Type B pancreatic cell (in vitro differentiated cells): ENCODE measurements at regions not wholly inside any gene's neighbourhood (a gene's known extent, or its start where the extent isn't known, plus 50 kb on each side); places are given as distances from the start of the nearest gene placed in this dataset.

ENCODE experiments used
- DNase-seq: peaks from one replicate; pipeline ENCODE4 v3.0.0; 2021; ENCODE audit warnings: mixed read lengths; ENCODE audit not compliant: unreplicated experiment; ENCODE audit errors: extremely low spot score
- H3K27ac Mint-ChIP-seq: 2 replicates; pipeline ENCODE4 v1.8.0; 2021; ENCODE audit warnings: mild to moderate bottlenecking, mixed read lengths
- H3K27me3 Mint-ChIP-seq: 2 replicates; pipeline ENCODE4 v1.8.0; 2021; ENCODE audit warnings: mixed read lengths
- H3K36me3 Mint-ChIP-seq: 2 replicates; pipeline ENCODE4 v1.8.0; 2021; ENCODE audit warnings: mixed read lengths
- H3K4me1 Mint-ChIP-seq: one replicate; pipeline ENCODE4 v1.8.0; 2021; ENCODE audit warnings: mixed read lengths; ENCODE audit not compliant: unreplicated experiment
- H3K4me3 Mint-ChIP-seq: 2 replicates; pipeline ENCODE4 v1.8.0; 2021; ENCODE audit warnings: mild to moderate bottlenecking, mixed read lengths
- H3K9me3 Mint-ChIP-seq: 2 replicates; pipeline ENCODE4 v1.8.0; 2021; ENCODE audit warnings: mixed read lengths
- TF ChIP-seq, protein P1 (sequence below): fragments of 200-600 bp; sonication (generic); conservative IDR thresholded peaks from 2 replicates; pipeline ENCODE4 v1.5.0; 2021; ENCODE audit warnings: antibody characterized with exemption, mild to moderate bottlenecking

DNA sequence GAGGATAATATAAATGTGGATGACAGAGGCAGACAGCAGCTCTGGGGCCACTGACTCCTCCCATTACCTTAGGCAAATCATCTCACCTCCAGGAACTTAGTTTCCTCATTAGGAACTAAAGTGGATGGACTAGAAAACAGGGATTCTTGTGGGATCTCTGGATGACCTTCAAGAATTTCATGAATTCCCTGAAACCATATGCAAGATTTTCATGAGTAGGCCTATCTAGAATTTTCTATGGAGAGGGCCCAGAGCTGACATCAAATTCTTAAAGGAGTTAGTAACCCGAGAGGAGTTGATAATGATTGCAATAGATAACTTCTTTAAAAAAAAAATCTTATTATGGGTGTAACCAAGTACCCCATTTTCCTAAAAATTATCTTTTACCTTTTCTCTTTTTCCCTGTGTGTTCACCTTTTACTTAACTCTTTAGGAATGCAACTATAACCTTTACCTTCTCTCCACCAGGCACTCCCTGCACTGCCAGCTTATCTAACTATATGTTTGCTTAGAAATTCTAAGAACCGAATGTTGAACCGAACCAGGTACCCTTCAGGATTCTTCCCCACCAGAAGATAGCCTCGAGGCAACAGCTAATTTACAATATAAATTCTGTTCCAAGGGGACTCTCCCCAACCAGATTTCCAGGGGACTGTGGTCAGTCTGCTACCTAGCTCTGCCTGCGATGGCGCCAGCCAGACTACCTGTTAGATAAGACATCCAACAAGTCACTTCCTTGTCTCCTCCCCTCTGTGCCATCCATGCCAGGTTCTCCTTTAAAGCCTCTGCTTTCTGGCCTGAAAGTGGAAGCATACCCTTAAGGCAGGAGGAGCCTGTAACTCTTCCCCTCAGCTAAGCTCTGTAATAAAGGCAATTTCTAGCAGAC, 86.0 kb downstream of the GCNT4 start:
- no peak for DNase-seq
- TF ChIP-seq, protein P1, sequence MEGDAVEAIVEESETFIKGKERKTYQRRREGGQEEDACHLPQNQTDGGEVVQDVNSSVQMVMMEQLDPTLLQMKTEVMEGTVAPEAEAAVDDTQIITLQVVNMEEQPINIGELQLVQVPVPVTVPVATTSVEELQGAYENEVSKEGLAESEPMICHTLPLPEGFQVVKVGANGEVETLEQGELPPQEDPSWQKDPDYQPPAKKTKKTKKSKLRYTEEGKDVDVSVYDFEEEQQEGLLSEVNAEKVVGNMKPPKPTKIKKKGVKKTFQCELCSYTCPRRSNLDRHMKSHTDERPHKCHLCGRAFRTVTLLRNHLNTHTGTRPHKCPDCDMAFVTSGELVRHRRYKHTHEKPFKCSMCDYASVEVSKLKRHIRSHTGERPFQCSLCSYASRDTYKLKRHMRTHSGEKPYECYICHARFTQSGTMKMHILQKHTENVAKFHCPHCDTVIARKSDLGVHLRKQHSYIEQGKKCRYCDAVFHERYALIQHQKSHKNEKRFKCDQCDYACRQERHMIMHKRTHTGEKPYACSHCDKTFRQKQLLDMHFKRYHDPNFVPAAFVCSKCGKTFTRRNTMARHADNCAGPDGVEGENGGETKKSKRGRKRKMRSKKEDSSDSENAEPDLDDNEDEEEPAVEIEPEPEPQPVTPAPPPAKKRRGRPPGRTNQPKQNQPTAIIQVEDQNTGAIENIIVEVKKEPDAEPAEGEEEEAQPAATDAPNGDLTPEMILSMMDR = no peak
- H3K27ac Mint-ChIP-seq = peak overlapping the region; percentile 5
- no peaks in the 10 kb centered on the region for H3K36me3 Mint-ChIP-seq
- H3K27me3 Mint-ChIP-seq = no peaks in the 10 kb centered on the region
- no peak overlapping the region for H3K4me3 Mint-ChIP-seq
- no peaks in the 10 kb centered on the region for H3K9me3 Mint-ChIP-seq
- H3K4me1 Mint-ChIP-seq = peaks cover 18% of the 10 kb centered on the region

GRCh38 chr5:74963407-74963806, 89.0 kb downstream of the GCNT4 start:
- Mint-ChIP-seq H3K4me1 (peaks cover 12% of the 10 kb centered on the region), H3K36me3 (no peaks in the 10 kb centered on the region), H3K27ac (no peak overlapping the region), H3K9me3 (no peaks in the 10 kb centered on the region), H3K27me3 (no peaks in the 10 kb centered on the region), H3K4me3 (no peak overlapping the region)
- no peak for DNase-seq
- TF ChIP-seq, protein P1 = no peak

- TF ChIP-seq, protein P1 = no peak
- no peak for DNase-seq
- no peaks in the 10 kb centered on the region for H3K27me3 Mint-ChIP-seq
- no peak overlapping the region for H3K4me3 Mint-ChIP-seq
- peaks cover 14% of the 10 kb centered on the region for H3K4me1 Mint-ChIP-seq
- peaks cover 14% of the 10 kb centered on the region for H3K9me3 Mint-ChIP-seq
- H3K27ac Mint-ChIP-seq = peak overlapping the region; percentile 3
- H3K36me3 Mint-ChIP-seq = no peaks in the 10 kb centered on the region
Observed at GRCh38 chr5:74957906-74958305, 91.7 kb upstream of the FAM169A start.

DNA sequence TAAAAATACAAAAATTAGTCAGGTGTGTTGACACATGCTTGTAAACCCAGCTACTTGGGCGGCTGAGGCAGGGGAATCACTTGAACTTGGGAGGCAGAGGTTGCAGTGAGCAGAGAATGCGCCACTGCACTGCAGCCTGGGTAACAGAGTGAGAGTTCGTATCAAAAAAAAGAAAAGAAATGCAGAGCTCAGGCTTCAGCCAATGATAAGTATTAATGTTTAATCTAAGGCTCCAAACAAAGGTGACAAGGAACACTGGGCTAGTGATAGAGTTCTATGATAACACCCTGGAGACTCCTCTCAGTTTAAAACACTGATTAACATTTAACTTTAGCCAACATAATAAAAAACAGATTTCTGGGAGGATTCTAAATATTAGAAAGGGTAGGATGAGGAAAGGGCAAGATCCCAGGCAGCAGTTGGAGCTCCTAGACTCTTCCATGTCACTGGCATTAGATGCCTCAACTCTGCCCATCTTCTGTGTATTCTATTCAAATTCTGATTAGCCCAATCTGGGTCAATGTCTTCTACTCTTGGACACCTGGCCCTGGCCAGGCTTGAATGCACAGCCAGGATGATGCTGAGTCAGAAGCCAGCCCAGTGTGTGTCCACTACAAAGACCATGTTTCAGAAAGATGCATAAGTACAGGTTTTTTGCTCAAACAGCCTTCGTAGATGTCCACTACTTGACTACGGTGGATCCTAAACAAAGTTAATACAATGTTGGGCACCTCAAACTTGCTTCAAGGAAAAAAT, 91.0 kb upstream of the FAM169A start:
- H3K4me1 Mint-ChIP-seq = peaks cover 14% of the 10 kb centered on the region
- TF ChIP-seq, protein P1 = no peak
- H3K9me3 Mint-ChIP-seq = peaks cover 14% of the 10 kb centered on the region
- H3K4me3 Mint-ChIP-seq = no peak overlapping the region
- H3K27ac Mint-ChIP-seq = peak overlapping the region; percentile 34
- DNase-seq = no peak
- H3K36me3 Mint-ChIP-seq = no peaks in the 10 kb centered on the region
- no peaks in the 10 kb centered on the region for H3K27me3 Mint-ChIP-seq

DNA sequence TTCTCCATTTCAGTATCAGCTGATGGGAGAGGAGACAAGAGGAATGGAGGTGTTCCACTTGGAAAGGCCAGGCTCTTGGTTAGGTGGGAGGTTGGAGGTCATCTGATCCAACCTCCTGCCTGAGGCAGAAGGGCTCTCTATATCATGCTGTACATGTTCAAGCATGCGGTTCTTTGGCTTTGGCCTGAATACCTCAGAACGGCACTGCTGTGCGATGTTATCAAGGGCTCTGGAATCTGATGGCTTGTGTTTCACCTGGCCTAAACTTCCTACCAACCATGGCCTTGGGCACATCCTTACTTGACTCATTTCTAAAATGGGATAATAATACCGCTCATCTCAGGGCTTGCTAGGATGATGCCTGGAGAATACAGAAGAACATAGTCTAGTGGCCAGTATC, 90.1 kb upstream of the FAM169A start:
- H3K27ac Mint-ChIP-seq = no peak overlapping the region
- peaks cover 19% of the 10 kb centered on the region for H3K4me1 Mint-ChIP-seq
- DNase-seq = no peak
- no peaks in the 10 kb centered on the region for H3K27me3 Mint-ChIP-seq
- H3K36me3 Mint-ChIP-seq = no peaks in the 10 kb centered on the region
- TF ChIP-seq, protein P1 = no peak
- peaks cover 14% of the 10 kb centered on the region for H3K9me3 Mint-ChIP-seq
- no peak overlapping the region for H3K4me3 Mint-ChIP-seq
